HL-60 (cell line): ENCODE measurements at regions not wholly inside any gene's neighbourhood (a gene's known extent, or its start where the extent isn't known, plus 50 kb on each side); places are given as distances from the start of the nearest gene placed in this dataset.
"Not testable (repeated sequence)": the region's sequence is repeated elsewhere in the genome, so short reads cannot be mapped to it uniquely, and the experiment has no call there.

Experiments used
- DNase-seq, 2 experiments: peaks; one replicate each; pipeline ENCODE4 v3.0.0-alpha.2; 2010 to 2020; ENCODE audit warnings: low read depth in 1 of 2, low spot score in 1 of 2
- H3K27ac ChIP-seq: fragments of 250-450 bp; sonication (Bioruptor Pico); replicated peaks from 2 replicates; pipeline ENCODE4 v1.5.1; 2020; ENCODE audit warnings: mild to moderate bottlenecking, moderate library complexity
- H3K27me3 ChIP-seq: fragments of 250-450 bp; sonication (Bioruptor Pico); 2 replicates; pipeline ENCODE4 v1.5.1; 2021; ENCODE audit warnings: mild to moderate bottlenecking, moderate library complexity; ENCODE audit not compliant: insufficient read depth, poor library complexity, severe bottlenecking
- H3K4me3 ChIP-seq: replicated peaks from 2 replicates; pipeline ENCODE4 v1.5.1; 2011; ENCODE audit warnings: mild to moderate bottlenecking, control low read depth, low read length; ENCODE audit not compliant: insufficient read depth
- GABPA ChIP-seq: IDR thresholded peaks from 2 replicates; pipeline ENCODE4 v1.6.1; 2012; ENCODE audit warnings: low read depth
- POLR2AphosphoS5 ChIP-seq: IDR thresholded peaks from 2 replicates; pipeline ENCODE4 v1.6.1; 2012; ENCODE audit warnings: low read depth
- SPI1 ChIP-seq: IDR thresholded peaks from 2 replicates; pipeline ENCODE4 v1.6.1; 2012; ENCODE audit warnings: low read depth, mild to moderate bottlenecking, borderline replicate concordance
- TF ChIP-seq, protein P1 (sequence below): IDR thresholded peaks from 2 replicates; pipeline ENCODE4 v1.6.1; 2012; ENCODE audit warnings: low read depth; ENCODE audit not compliant: insufficient replicate concordance
- TF ChIP-seq, protein P2 (sequence below): IDR thresholded peaks from one replicate; pipeline ENCODE4 v1.5.1; 2011; ENCODE audit warnings: low read length, control low read depth, inconsistent platforms; ENCODE audit not compliant: insufficient read depth

DNA sequence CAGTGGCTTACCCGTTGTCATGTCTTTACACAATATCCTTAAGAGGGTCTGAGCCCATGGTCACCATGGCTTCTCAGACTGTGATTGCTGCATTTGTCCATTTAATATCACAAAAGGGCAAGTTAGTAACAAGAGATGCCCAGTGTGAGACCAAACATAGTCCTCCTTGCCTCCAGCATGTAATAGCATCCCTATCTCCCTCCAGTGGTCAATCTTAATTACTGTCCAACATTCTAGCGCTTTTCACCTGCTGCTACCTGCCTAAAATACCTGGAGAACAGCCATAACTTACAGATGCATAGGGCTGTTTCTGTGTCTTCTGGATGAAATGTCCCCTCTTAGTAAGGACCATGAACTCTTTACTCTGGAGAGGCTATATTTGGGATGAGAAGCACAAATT lies 267.2 kb upstream of the DAB2 start:
- DNase-seq = no peak
- TF ChIP-seq GABPA = no peak
- TF ChIP-seq, protein P1, sequence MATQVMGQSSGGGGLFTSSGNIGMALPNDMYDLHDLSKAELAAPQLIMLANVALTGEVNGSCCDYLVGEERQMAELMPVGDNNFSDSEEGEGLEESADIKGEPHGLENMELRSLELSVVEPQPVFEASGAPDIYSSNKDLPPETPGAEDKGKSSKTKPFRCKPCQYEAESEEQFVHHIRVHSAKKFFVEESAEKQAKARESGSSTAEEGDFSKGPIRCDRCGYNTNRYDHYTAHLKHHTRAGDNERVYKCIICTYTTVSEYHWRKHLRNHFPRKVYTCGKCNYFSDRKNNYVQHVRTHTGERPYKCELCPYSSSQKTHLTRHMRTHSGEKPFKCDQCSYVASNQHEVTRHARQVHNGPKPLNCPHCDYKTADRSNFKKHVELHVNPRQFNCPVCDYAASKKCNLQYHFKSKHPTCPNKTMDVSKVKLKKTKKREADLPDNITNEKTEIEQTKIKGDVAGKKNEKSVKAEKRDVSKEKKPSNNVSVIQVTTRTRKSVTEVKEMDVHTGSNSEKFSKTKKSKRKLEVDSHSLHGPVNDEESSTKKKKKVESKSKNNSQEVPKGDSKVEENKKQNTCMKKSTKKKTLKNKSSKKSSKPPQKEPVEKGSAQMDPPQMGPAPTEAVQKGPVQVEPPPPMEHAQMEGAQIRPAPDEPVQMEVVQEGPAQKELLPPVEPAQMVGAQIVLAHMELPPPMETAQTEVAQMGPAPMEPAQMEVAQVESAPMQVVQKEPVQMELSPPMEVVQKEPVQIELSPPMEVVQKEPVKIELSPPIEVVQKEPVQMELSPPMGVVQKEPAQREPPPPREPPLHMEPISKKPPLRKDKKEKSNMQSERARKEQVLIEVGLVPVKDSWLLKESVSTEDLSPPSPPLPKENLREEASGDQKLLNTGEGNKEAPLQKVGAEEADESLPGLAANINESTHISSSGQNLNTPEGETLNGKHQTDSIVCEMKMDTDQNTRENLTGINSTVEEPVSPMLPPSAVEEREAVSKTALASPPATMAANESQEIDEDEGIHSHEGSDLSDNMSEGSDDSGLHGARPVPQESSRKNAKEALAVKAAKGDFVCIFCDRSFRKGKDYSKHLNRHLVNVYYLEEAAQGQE = no peak
- no peak for TF ChIP-seq SPI1
- TF ChIP-seq, protein P2, sequence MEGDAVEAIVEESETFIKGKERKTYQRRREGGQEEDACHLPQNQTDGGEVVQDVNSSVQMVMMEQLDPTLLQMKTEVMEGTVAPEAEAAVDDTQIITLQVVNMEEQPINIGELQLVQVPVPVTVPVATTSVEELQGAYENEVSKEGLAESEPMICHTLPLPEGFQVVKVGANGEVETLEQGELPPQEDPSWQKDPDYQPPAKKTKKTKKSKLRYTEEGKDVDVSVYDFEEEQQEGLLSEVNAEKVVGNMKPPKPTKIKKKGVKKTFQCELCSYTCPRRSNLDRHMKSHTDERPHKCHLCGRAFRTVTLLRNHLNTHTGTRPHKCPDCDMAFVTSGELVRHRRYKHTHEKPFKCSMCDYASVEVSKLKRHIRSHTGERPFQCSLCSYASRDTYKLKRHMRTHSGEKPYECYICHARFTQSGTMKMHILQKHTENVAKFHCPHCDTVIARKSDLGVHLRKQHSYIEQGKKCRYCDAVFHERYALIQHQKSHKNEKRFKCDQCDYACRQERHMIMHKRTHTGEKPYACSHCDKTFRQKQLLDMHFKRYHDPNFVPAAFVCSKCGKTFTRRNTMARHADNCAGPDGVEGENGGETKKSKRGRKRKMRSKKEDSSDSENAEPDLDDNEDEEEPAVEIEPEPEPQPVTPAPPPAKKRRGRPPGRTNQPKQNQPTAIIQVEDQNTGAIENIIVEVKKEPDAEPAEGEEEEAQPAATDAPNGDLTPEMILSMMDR = no peak
- TF ChIP-seq POLR2AphosphoS5 = no peak

DNA sequence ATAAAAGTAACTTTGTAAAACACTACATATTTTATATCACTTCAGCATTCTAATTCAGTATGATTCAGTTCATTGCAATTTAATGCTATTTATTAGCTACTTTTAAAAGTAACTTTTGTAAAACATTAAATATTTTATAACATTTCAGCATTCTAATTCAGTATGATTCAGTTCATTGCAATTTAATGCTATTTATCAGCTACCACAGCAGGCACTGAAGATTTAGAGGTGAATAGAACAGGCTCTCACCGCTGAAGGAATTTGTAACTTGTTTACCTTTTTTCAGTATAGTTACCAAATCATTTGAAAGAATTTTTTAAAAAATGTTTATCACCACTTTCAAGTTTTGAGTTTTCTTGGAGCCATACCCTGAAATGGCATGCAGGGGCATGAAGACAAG lies 266.4 kb upstream of the DAB2 start:
- H3K4me3 ChIP-seq = no peak overlapping the region
- TF ChIP-seq GABPA (no peak), SPI1 (no peak), POLR2AphosphoS5 (no peak)
- TF ChIP-seq, protein P2 = no peak
- TF ChIP-seq, protein P1 = no peak
- H3K27ac ChIP-seq = no peak overlapping the region
- DNase-seq = no peak
- no peaks in the 10 kb centered on the region for H3K27me3 ChIP-seq

More for the DNA sequence above, 267.2 kb upstream of the DAB2 start:
- H3K27ac ChIP-seq = no peak overlapping the region
- no peaks in the 10 kb centered on the region for H3K27me3 ChIP-seq
- H3K4me3 ChIP-seq = no peak overlapping the region

DNA sequence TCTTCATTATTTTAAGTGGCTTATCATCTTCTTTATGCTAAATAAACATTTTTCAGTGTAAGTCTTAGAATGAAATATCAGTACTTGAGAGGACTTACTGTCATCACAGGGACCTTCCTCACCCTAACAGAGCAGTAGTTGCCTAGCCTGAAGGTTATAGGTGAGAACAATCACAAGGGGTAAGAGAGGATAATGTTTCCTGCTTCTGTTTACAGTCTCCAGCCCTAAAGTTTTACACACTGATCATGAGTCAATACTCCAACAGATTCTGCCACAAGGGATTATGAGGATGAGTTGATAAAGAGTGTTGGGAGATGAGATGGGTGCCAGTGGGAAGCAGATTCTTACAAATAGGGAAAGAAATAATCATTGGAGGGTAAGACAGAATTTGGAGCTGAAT lies 265.1 kb upstream of the DAB2 start:
- DNase-seq = no peak
- Histone ChIP-seq H3K27ac (no peak overlapping the region), H3K4me3 (no peak overlapping the region), H3K27me3 (no peaks in the 10 kb centered on the region)
- no peak for TF ChIP-seq POLR2AphosphoS5
- TF ChIP-seq, protein P1 = no peak

DNA sequence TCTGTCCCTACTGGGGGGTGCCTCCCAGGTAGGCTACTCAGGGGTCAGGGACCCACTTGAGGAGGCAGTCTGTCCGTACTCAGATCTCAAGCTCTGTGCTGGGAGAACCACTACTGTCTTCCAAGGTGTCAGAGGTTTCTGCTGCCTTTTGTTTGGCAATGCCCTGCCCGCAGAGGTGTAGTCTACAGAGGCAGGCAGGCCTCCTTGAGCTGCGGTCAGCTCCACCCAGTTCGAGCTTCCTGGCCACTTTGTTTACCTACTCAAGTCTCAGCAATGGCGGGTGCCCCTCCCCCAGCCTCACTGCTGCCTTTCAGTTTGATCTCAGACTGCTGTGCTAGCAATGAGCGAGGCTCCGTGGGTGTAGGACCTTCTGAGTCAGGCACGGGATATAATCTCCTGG lies 263.1 kb upstream of the DAB2 start:
- H3K27me3 ChIP-seq, H3K4me3 ChIP-seq, H3K27ac ChIP-seq, DNase-seq: not testable (repeated sequence)
